Panc1 (cell line): ENCODE measurements at regions not wholly inside any gene's neighbourhood (a gene's known extent, or its start where the extent isn't known, plus 50 kb on each side); places are given as distances from the start of the nearest gene placed in this dataset.

Experiments
- ATAC-seq: fragments of 200-7000 bp; cut with Tn5 transposase; 2 replicates; pipeline ENCODE4 v1.9.1; 2020; ENCODE audit warnings: mild to moderate bottlenecking, moderate library complexity
- BruUV-seq: library from RNA; stranded (reverse); fragments of 400-500 nt; replicated peaks from 2 replicates; lab custom pipeline; 2021; lab: Mats Ljungman, UMichigan
- CTCF ChIA-PET: fragments of 300-600 bp; sonication (Branson Sonifier 250); formaldehyde crosslinking; loops from one replicate; lab custom pipeline; 2022; ENCODE audit warnings: antibody characterized with exemption; lab: Charles Lee
- POLR2A ChIA-PET: fragments of 300-600 bp; sonication (Branson Sonifier 250); formaldehyde crosslinking; loops from one replicate; lab custom pipeline; 2022; ENCODE audit warnings: antibody characterized with exemption; lab: Charles Lee
- DNase-seq: peaks from one replicate; pipeline ENCODE4 v3.0.0-alpha.2; 2010; ENCODE audit warnings: low read depth, low spot score
- H3K27ac ChIP-seq: 2 replicates; pipeline ENCODE4 v1.5.1; 2011; ENCODE audit warnings: mild to moderate bottlenecking, low read length, inconsistent platforms
- H3K27me3 ChIP-seq: fragments of 200-500 bp; sonication (Bioruptor generic); 2 replicates; pipeline ENCODE4 v1.6.0; 2014; ENCODE audit warnings: low read length, inconsistent platforms; ENCODE audit not compliant: control insufficient read depth, insufficient read depth
- H3K36me3 ChIP-seq: fragments of 200-500 bp; sonication (Bioruptor generic); 2 replicates; pipeline ENCODE4 v1.5.1; 2014; ENCODE audit warnings: inconsistent platforms, mild to moderate bottlenecking, low read length, moderate library complexity; ENCODE audit not compliant: control insufficient read depth, insufficient read depth
- H3K4me1 ChIP-seq: 2 replicates; pipeline ENCODE4 v1.5.1; 2011; ENCODE audit warnings: inconsistent platforms, mild to moderate bottlenecking, low read length, moderate library complexity; ENCODE audit not compliant: control insufficient read depth, insufficient read depth
- H3K4me3 ChIP-seq, 2 experiments: 2 replicates each; pipeline ENCODE4 v1.5.1; 2011 to 2012; ENCODE audit warnings: low read depth in 2 of 2, low read length in 2 of 2, mild to moderate bottlenecking in 2 of 2, inconsistent platforms in 1 of 2, moderate library complexity in 1 of 2
- H3K9me3 ChIP-seq: fragments of 200-500 bp; sonication (Bioruptor generic); 2 replicates; pipeline ENCODE4 v1.5.1; 2014; ENCODE audit warnings: low read depth, mild to moderate bottlenecking, inconsistent platforms, low read length, moderate library complexity; ENCODE audit not compliant: control insufficient read depth, insufficient read depth
- POLR2AphosphoS5 ChIP-seq: IDR thresholded peaks from 2 replicates; pipeline ENCODE4 v1.6.1; 2012; ENCODE audit warnings: mild to moderate bottlenecking, low read depth, low read length, moderate library complexity
- SIN3A ChIP-seq: IDR thresholded peaks from 2 replicates; pipeline ENCODE4 v1.6.1; 2012; ENCODE audit warnings: low read depth, mild to moderate bottlenecking, low read length, moderate library complexity, borderline replicate concordance; ENCODE audit not compliant: insufficient read depth
- TCF7L2 ChIP-seq: IDR thresholded peaks from 2 replicates; pipeline ENCODE4 v1.6.1; 2011; ENCODE audit warnings: mild to moderate bottlenecking, low read depth, low read length, inconsistent platforms
- in situ Hi-C: cut with HindIII; loops from 2 replicates; pipeline ENCODE4 v1.10.0; 2016; ENCODE audit warnings: low sequenced_read_pairs, low pct_unique_long_range_greater_than_20kb
- intact Hi-C: fragments of 100-400 bp; cut with micrococcal nuclease; formaldehyde crosslinking; loops from one replicate; pipeline ENCODE4 v1.10.0; 2022; ENCODE audit not compliant: unreplicated experiment
- TF ChIP-seq, protein P1 (sequence below): fragments of 450-650 bp; IDR thresholded peaks from 2 replicates; pipeline ENCODE4 v1.5.1; 2017; ENCODE audit warnings: mild to moderate bottlenecking
- TF ChIP-seq, protein P2 (sequence below), 2 experiments: IDR thresholded peaks; 2 replicates each; pipeline ENCODE4 v1.6.1; 2011 to 2012; ENCODE audit warnings: low read depth in 2 of 2, control low read depth in 1 of 2, low read length in 1 of 2, mild to moderate bottlenecking in 1 of 2, moderate library complexity in 1 of 2; ENCODE audit not compliant: insufficient read depth in 1 of 2

DNA sequence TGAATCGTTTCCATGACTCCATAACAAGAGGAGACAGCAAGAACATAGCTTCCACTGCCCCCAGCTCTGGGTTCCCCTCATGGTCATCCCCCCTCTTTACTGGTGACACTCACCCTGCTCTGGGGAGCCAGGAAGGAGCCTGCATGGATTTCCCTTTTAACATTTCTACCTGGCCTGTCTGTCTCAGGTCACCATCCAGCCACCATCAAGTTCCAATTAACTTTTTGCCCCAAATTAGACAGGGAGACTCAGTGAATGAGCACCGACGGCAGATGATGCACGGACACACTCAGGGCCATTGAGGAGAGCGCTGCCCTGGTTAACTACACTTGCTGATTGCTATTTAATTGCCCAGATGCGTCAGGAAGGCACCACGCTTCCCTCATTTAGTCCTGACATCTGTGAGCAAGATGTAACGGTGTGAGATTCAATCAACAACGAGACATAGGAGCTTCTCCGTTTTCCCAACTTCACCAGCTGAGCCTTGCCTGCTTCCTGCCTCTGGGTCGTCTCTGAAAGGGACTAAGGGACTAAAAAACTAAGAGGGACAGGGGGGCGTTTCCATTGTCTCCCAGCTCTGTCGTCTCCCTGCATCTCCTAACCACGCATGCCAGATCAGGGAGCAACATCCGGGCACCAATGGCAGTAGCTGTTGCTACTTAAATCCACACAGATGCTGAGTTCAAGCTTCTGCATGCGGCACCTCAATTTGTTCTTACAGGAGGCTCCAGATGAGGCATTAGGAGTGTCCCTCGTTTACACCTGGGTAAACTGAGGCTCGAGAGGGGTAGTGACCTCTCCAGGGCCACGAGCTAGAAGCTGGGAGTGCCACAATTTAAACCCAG lies 426.7 kb downstream of the NPHP4 start:
- POLR2A ChIA-PET = no interaction called here
- intact Hi-C loops (no loop called here), in situ Hi-C loops (no loop called here)
- TF ChIP-seq, protein P1, sequence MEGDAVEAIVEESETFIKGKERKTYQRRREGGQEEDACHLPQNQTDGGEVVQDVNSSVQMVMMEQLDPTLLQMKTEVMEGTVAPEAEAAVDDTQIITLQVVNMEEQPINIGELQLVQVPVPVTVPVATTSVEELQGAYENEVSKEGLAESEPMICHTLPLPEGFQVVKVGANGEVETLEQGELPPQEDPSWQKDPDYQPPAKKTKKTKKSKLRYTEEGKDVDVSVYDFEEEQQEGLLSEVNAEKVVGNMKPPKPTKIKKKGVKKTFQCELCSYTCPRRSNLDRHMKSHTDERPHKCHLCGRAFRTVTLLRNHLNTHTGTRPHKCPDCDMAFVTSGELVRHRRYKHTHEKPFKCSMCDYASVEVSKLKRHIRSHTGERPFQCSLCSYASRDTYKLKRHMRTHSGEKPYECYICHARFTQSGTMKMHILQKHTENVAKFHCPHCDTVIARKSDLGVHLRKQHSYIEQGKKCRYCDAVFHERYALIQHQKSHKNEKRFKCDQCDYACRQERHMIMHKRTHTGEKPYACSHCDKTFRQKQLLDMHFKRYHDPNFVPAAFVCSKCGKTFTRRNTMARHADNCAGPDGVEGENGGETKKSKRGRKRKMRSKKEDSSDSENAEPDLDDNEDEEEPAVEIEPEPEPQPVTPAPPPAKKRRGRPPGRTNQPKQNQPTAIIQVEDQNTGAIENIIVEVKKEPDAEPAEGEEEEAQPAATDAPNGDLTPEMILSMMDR = no peak
- TF ChIP-seq, protein P2, sequence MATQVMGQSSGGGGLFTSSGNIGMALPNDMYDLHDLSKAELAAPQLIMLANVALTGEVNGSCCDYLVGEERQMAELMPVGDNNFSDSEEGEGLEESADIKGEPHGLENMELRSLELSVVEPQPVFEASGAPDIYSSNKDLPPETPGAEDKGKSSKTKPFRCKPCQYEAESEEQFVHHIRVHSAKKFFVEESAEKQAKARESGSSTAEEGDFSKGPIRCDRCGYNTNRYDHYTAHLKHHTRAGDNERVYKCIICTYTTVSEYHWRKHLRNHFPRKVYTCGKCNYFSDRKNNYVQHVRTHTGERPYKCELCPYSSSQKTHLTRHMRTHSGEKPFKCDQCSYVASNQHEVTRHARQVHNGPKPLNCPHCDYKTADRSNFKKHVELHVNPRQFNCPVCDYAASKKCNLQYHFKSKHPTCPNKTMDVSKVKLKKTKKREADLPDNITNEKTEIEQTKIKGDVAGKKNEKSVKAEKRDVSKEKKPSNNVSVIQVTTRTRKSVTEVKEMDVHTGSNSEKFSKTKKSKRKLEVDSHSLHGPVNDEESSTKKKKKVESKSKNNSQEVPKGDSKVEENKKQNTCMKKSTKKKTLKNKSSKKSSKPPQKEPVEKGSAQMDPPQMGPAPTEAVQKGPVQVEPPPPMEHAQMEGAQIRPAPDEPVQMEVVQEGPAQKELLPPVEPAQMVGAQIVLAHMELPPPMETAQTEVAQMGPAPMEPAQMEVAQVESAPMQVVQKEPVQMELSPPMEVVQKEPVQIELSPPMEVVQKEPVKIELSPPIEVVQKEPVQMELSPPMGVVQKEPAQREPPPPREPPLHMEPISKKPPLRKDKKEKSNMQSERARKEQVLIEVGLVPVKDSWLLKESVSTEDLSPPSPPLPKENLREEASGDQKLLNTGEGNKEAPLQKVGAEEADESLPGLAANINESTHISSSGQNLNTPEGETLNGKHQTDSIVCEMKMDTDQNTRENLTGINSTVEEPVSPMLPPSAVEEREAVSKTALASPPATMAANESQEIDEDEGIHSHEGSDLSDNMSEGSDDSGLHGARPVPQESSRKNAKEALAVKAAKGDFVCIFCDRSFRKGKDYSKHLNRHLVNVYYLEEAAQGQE (IDR thresholded peaks at IDR 0.05; ENCODE audit: insufficient read depth in 1 of 2, low read depth in 2 of 2, low read length in 1 of 2) = no peak
- no peak for TF ChIP-seq TCF7L2
- H3K36me3 ChIP-seq = no peaks in the 10 kb centered on the region
- ATAC-seq (no peak), DNase-seq (no peak)
- CTCF ChIA-PET = interaction anchor here (0.7 kb wide), 1 partner anchor 966 kb away, joined by 3 read pairs; no protein-coding TSS in a partner anchor
- BruUV-seq = no TSS peak
- no peak overlapping the region for H3K4me3 ChIP-seq
- H3K27ac ChIP-seq = no peak overlapping the region
- no peaks in the 10 kb centered on the region for H3K27me3 ChIP-seq
- H3K4me1 ChIP-seq = no peaks in the 10 kb centered on the region
- peaks cover 14% of the 10 kb centered on the region; the same call in 1 of the 2 replicates for H3K9me3 ChIP-seq

DNA sequence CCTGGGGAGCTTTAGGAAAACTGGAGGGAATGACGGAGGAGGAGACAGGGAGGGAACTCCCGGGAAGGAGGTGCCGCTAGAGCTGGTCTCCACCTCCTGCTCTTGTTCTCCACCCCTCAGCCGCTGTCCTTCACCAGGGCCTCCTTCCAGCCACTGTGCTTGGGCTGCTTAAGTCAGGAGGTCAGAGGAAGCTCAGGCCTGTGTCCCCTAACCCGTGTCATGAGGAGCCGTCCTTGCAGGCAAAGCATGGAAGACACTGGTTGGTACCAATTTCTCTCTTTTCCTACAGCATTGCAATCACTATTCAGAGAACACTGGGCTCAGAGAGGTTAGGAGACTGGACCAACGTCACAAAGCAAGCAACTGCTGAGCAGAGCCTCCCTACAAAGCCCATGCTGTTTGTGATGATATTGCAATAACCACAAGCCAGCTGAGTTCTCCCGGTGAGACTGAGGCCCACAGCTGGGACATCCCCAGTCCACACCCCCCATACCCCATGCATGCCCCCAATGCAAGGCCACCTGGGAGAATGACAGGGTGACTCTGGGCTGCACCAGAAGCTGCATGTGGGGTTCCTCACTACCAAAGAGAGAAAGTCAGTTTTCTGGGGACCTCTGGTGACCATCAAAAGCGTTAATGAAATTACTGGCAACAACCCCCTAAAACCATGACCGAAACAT lies 427.5 kb downstream of the NPHP4 start:
- no peaks in the 10 kb centered on the region for H3K4me1 ChIP-seq
- in situ Hi-C loops (no loop called here), intact Hi-C loops (no loop called here)
- POLR2A ChIA-PET = no interaction called here
- CTCF ChIA-PET = no interaction called here
- H3K27me3 ChIP-seq = no peaks in the 10 kb centered on the region
- DNase-seq = no peak
- H3K9me3 ChIP-seq = peaks cover 8% of the 10 kb centered on the region; the same call in 1 of the 2 replicates
- H3K4me3 ChIP-seq = no peak overlapping the region
- no peak overlapping the region for H3K27ac ChIP-seq
- no TSS peak for BruUV-seq
- TF ChIP-seq TCF7L2 (no peak), POLR2AphosphoS5 (no peak), SIN3A (no peak)
- TF ChIP-seq, protein P2 (IDR thresholded peaks at IDR 0.05; ENCODE audit: insufficient read depth in 1 of 2, low read depth in 2 of 2, low read length in 1 of 2) = no peak
- TF ChIP-seq, protein P1 = no peak
- no peak for ATAC-seq
- no peaks in the 10 kb centered on the region for H3K36me3 ChIP-seq
